Adrenal gland (tissue), 5 donors: ENCODE measurements at regions not wholly inside any gene's neighbourhood (a gene's known extent, or its start where the extent isn't known, plus 50 kb on each side); places are given as distances from the start of the nearest gene placed in this dataset.

Experiments used
- CTCF ChIP-seq, 6 experiments: fragments of 450-650 bp in 4 of 6; fragments of 200-600 bp in 2 of 6; sonication (generic) in 1 of 6; IDR thresholded peaks; 1 replicate in 5 of 6; 2 replicates in 1 of 6; pipeline versions ENCODE4 v1.5.1 to v1.8.0; 2016 to 2021; ENCODE audit warnings: antibody characterized with exemption in 6 of 6, mild to moderate bottlenecking in 2 of 6, moderate library complexity in 1 of 6
- POLR2A ChIP-seq, 2 donors: fragments of 450-650 bp; IDR thresholded peaks; one replicate each; pipeline ENCODE4 v1.6.1; 2017; ENCODE audit warnings: antibody characterized with exemption in 2 of 2, mild to moderate bottlenecking in 2 of 2, moderate library complexity in 1 of 2
- donor health status: DM: no; HTN: no; CAD: no.

GRCh38 chr20:17808357-17808756, 108.6 kb downstream of the BANF2 start:
- TF ChIP-seq CTCF (IDR thresholded peaks at IDR 0.05) (no peak), POLR2A (IDR thresholded peaks at IDR 0.05) (no peak)
